ENCODE measurements at regions not wholly inside any gene's neighbourhood (a gene's known extent, or its start where the extent isn't known, plus 50 kb on each side); places are given as distances from the start of the nearest gene placed in this dataset.

- Mint-ChIP-seq H3K9me3 (ENCODE audit: low read depth, unreplicated experiment) (peaks cover 3% of the 10 kb centered on the region), H3K27me3 (ENCODE audit: unreplicated experiment) (no peaks in the 10 kb centered on the region), H3K4me3 (ENCODE audit: low read depth, unreplicated experiment) (no peak overlapping the region), H3K36me3 (ENCODE audit: insufficient read depth, unreplicated experiment) (no peaks in the 10 kb centered on the region), H3K4me1 (ENCODE audit: low read depth, unreplicated experiment) (peaks cover 7% of the 10 kb centered on the region), H3K27ac (ENCODE audit: unreplicated experiment) (no peak overlapping the region)
- intact Hi-C loops (cut with micrococcal nuclease; ENCODE audit: unreplicated experiment): loop anchor here (5.0 kb wide), 1 partner anchor 104 kb away; no protein-coding TSS in a partner anchor
- DNase-seq: no peak
- BruUV-seq (replicated peaks): no TSS peak
- CTCF ChIA-PET: no interaction called here
- TF ChIP-seq CTCF (IDR thresholded peaks at IDR 0.05; ENCODE audit: unreplicated experiment): no peak
Measured at GRCh38 chr6:79763301-79763700, 132.2 kb downstream of the SH3BGRL2 start.

GRCh38 chr6:79762370-79762769, 131.2 kb downstream of the SH3BGRL2 start:
- no peaks in the 10 kb centered on the region for H3K36me3 Mint-ChIP-seq (ENCODE audit: insufficient read depth, unreplicated experiment)
- H3K4me1 Mint-ChIP-seq (ENCODE audit: low read depth, unreplicated experiment): peaks cover 7% of the 10 kb centered on the region
- peak; percentile 13 for DNase-seq
- no peak overlapping the region for H3K4me3 Mint-ChIP-seq (ENCODE audit: low read depth, unreplicated experiment)
- H3K9me3 Mint-ChIP-seq (ENCODE audit: low read depth, unreplicated experiment): no peaks in the 10 kb centered on the region
- CTCF ChIA-PET: interaction anchor here (1.0 to 1.3 kb wide), 4 partner anchors 44 to 168 kb away, joined by 3 to 4 read pairs (median 4); no protein-coding TSS in a partner anchor
- no TSS peak for BruUV-seq (replicated peaks)
- no peak overlapping the region for H3K27ac Mint-ChIP-seq (ENCODE audit: unreplicated experiment)
- TF ChIP-seq CTCF (IDR thresholded peaks at IDR 0.05; ENCODE audit: unreplicated experiment): peak; percentile 13
- intact Hi-C loops (cut with micrococcal nuclease; ENCODE audit: unreplicated experiment): loop anchor here (5.0 kb wide), 1 partner anchor 105 kb away; no protein-coding TSS in a partner anchor
- no peaks in the 10 kb centered on the region for H3K27me3 Mint-ChIP-seq (ENCODE audit: unreplicated experiment)

- no peak overlapping the region for H3K27ac Mint-ChIP-seq (ENCODE audit: unreplicated experiment)
- no peak overlapping the region for H3K4me3 Mint-ChIP-seq (ENCODE audit: low read depth, unreplicated experiment)
- no peak for TF ChIP-seq CTCF (IDR thresholded peaks at IDR 0.05; ENCODE audit: unreplicated experiment)
- no peaks in the 10 kb centered on the region for H3K36me3 Mint-ChIP-seq (ENCODE audit: insufficient read depth, unreplicated experiment)
- H3K27me3 Mint-ChIP-seq (ENCODE audit: unreplicated experiment): no peaks in the 10 kb centered on the region
- no peak for DNase-seq
- CTCF ChIA-PET: no interaction called here
- no peaks in the 10 kb centered on the region for H3K9me3 Mint-ChIP-seq (ENCODE audit: low read depth, unreplicated experiment)
- no TSS peak for BruUV-seq (replicated peaks)
- H3K4me1 Mint-ChIP-seq (ENCODE audit: low read depth, unreplicated experiment): no peaks in the 10 kb centered on the region
- intact Hi-C loops (cut with micrococcal nuclease; ENCODE audit: unreplicated experiment): no loop called here
Measured at GRCh38 chr6:79756496-79756895, 125.4 kb downstream of the SH3BGRL2 start.

- DNase-seq: no peak
- H3K9me3 Mint-ChIP-seq (ENCODE audit: low read depth, unreplicated experiment): no peaks in the 10 kb centered on the region
- TF ChIP-seq CTCF (IDR thresholded peaks at IDR 0.05; ENCODE audit: unreplicated experiment): no peak
- intact Hi-C loops (cut with micrococcal nuclease; ENCODE audit: unreplicated experiment): no loop called here
- no peaks in the 10 kb centered on the region for H3K27me3 Mint-ChIP-seq (ENCODE audit: unreplicated experiment)
- no peaks in the 10 kb centered on the region for H3K4me1 Mint-ChIP-seq (ENCODE audit: low read depth, unreplicated experiment)
- CTCF ChIA-PET: no interaction called here
- no peak overlapping the region for H3K27ac Mint-ChIP-seq (ENCODE audit: unreplicated experiment)
- no TSS peak for BruUV-seq (replicated peaks)
- no peak overlapping the region for H3K4me3 Mint-ChIP-seq (ENCODE audit: low read depth, unreplicated experiment)
- no peaks in the 10 kb centered on the region for H3K36me3 Mint-ChIP-seq (ENCODE audit: insufficient read depth, unreplicated experiment)
Measured at GRCh38 chr6:79755967-79756366, 124.8 kb downstream of the SH3BGRL2 start.
